ENCODE measurements at regions not wholly inside any gene's neighbourhood (a gene's known extent, or its start where the extent isn't known, plus 50 kb on each side); places are given as distances from the start of the nearest gene placed in this dataset.

- TF ChIP-seq CTCF (IDR thresholded peaks at IDR 0.05) = no peak
- TF ChIP-seq POLR2A (IDR thresholded peaks at IDR 0.05) = no peak
Observed at GRCh38 chr7:91657483-91658071, 222.9 kb downstream of the MTERF1 start.
